ENCODE measurements at regions not wholly inside any gene's neighbourhood (a gene's known extent, or its start where the extent isn't known, plus 50 kb on each side); places are given as distances from the start of the nearest gene placed in this dataset.

DNA sequence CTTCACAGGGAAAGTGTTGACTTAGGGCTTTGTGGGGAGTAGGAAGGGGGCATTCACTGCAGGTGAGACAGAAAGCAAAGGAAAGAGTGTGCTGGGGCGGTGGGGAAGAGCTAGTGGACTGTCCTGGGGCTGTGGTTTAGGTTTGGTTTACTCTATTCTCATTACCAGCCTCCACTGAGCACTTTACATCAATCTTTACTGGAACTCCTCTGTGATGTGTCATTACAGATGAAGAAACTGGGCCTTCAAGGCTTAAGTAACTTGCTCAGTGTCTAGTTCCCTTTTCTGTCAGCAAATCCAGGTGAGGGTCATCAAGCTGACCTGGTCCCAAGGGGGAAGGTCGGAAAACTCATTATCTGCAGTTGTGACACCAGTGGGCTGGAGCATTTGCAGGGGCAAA, 120.2 kb upstream of the PFN2 start:
- no peak for DNase-seq (ENCODE audit: low read depth)

DNA sequence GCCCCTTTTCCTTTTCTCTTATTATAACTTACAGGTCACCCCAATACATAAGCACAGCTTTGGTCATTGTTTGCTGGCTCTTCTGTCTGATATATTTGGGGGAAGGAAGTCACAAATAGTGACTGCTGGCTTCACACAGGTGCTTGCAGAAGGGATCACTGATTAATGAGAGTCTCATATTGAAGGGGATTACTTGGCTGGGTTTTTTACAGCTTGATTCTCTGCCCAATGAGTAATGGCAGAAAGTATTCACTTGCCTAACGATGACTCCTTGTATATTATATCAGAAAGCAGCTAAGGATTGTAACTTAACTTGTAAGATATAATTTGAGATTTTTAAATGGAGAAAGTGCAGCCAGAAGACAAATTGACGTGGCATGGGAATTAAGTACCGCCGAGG, 119.3 kb upstream of the PFN2 start:
- no peak for DNase-seq (ENCODE audit: low read depth)

DNA sequence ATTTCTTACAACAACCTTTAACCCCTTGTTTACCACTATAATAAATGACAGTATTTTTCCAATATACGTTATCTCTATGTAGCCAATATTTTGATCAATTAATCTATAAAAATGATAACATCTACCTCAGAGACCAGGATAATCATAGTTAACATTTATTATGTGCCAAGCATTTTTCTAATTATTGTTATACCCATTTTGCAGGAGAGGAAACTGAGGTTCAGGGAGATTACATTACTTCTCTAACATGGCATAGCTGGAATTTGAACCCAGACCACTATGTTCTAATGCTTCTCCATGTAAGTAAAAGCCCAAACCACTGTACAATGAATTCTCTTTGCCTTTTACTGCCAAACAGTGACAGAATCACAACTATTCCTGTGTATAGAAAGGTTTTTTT, 113.4 kb upstream of the PFN2 start:
- DNase-seq (ENCODE audit: low read depth), result no peak

DNA sequence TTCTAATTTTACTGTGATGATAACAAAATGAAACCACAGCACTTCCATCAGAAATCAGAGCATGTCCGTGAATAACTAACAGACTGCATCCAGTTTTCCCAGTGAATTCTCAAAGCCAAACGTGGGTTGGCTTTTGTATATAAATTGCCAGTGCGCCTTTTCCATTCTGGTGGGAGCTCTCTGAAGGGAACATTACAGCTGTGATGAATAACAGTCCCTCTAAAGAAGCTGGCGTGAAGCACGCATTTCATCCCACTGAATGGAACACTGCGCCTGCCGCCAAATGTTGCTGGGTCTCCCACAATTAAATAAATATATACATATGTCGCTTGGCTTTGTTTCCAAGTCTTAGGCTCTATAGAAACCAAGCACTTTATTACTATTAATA, 113.0 kb upstream of the PFN2 start:
- DNase-seq (ENCODE audit: low read depth), result no peak

DNA sequence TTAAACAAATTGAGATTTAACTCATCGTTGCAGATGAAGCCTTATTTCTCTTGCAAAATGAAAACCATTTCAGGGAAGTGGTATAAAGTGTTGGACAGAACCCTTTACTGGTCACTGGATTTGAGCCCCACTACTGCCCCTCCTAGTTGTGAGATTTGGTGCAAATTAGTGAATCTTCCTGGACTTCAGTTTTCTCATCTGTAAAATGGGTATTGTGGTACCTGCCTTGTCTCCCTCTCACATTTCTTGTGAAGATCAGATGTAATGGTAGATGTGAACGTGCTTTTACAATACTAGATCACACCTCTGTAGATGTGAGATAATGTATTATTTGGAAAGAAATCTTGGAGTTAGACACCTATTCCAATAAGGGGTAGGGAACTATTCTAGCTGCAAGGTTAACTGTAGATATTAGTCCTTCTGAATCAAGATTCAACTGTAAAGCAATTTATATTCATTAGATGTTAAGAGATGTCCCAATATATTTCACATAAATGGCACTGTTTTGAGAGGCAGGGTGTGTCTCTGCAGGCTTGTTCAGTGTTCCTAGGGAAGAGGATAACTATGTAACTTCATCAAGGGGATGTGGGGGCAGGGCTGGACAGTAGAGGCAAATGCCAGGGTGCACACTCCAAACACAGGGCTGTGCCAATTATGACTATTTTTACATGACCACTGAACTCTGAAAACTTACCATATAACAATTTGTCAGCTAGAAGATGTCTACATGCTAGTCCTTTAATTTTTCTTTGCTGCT, 112.4 kb upstream of the PFN2 start:
- no peak for DNase-seq (ENCODE audit: low read depth)

DNA sequence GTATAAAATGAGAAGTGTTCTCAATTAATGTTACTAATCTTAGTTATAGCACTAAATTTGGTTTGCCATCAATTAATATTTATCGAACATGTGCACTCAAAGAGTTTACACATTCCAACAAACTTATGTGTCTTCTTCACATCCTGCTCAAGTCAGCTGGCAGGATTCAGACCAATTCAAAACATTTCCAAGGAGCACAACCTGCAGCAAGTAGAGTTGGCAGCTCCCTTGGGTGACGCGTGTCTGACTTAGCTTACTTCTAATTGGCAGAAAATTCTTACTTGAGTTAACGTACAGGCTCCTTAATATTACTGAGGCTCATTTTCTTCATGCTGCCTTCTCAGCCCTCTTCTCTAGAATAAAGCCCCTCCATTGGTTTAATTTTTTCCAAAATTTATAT, 110.4 kb upstream of the PFN2 start:
- no peak for DNase-seq (ENCODE audit: low read depth)

DNA sequence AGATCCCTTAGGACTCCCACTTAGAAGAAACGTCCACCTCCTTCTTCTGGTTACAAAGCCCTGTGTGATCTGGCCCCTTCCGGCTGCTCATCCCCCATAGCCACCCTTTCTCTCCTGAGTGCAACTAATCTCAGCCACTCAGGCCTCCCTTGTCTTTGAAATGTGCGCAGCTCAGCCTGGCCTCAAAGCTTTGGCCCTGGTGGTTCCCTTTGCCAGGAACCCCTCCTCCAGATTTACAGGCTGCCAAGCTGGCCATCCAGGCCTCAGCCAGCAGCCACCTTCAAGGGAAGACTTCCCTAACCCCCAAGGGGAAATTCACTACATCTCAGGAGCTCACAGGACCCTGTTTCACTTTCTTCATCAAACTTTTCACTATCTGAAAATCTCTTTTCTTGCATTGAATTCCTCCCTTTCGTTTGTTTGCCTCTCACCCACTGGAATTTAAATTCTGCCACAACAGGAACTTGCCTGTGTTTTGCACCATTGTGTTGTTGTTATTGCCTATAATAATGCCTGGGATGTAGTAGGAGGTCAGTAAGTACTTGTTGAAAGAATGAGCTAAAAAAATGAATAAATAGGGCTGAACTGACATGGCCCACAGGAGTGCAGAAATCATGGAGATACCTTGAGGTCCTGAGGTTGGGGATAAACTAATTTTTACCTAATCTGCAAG, 109.5 kb upstream of the PFN2 start:
- DNase-seq (ENCODE audit: low read depth), result no peak

DNA sequence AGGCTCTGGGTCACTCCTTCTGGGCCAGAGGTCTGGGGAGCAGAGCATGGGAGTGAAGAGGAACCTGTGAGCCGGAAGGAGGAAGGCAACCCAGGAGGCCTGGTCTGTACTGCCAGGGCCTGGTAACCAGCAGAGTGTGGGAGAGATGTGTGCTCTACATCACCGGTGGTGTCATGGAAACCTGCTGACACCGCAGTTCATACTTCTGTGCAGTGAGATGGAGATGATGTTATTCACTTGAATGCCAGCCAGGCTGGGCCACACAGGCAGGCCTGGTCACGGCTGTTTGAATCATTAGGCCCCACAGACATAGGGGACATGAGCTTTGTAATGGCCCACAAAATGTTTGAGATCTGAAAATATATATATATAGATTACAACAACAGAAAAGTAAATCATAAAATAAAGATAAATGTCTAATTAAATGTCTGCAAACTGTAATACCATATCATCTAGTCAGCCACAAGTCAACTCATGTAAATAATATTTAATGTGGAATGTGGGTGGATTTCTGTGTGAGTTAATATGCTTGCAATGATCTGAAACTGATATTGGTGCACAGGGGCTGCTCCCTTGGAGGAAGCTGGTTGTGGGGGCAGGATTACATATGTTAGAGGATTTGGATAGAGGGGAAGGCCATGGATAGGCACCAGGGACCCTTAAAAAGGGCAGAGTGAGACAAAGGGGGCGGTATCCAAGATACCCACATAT, 108.5 kb upstream of the PFN2 start:
- DNase-seq (ENCODE audit: low read depth), result no peak

DNA sequence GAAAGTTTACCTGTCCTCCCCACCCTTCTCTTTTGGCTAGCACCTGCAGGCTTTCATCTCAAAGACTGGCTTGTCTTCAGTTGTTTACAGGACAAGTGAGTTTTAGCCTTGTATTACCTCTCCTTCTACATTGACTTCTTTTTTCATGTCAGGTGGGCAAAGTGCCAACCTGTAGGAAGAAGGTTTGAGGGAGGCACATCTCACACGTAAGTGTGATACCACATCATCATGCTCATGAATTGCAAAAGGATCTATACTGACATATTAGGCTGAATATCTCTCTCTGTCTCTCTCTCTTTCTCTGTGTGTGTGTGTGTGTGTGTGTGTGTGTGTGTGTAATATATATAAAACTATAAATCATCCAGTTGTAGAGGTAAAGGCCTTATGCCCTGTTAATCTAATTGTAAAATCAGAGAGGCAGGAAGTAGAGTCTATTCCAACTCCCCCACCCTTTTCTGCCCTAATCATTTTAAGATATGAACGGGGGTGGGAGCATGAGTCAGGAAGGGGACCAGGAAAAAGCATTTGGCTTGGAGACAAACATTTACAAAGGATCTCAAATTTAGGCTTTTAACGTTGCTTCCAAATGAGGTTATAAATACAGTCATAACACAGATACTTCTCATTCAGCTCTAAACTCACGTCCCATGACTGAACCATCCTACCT, 107.0 kb upstream of the PFN2 start:
- DNase-seq (ENCODE audit: low read depth), result no peak

DNA sequence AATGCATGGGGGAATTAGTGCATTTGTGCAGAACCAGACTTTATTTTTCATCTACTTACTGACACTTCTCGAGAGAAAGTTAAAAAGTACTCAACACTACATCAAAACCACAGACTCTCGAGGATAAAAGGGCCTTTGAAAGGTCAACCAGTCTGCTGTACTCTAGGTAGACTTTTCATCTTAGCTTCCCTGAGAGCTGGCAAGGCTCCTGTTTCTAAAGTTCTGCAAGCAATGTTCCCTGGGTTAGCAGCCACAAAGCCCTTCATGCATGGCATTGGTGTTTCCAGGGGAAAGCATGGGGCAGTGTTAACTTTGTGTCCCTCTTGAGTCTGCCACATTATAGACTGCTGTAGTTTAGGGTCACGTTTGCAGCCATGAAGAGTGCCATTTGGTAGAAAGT, 106.4 kb upstream of the PFN2 start:
- no peak for DNase-seq (ENCODE audit: low read depth)

DNA sequence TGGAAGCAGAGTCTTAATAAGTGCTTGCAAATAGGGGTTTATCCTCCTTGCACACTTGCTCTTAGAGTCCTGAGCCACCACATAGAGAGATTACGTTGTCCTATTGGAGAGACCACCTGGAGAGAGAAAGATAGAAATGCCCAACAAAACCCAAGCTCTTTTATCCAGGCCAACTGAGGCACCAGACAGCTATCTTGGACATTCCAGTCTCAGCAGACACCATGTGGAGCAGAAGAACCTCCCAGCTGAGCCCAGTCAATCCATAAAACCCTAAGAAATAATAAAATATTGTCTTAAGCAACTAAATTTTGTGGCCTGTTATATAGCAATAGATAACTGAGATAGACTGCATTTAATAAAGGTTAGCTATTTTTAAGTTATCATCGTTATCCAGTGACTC, 105.7 kb upstream of the PFN2 start:
- no peak for DNase-seq (ENCODE audit: low read depth)

DNA sequence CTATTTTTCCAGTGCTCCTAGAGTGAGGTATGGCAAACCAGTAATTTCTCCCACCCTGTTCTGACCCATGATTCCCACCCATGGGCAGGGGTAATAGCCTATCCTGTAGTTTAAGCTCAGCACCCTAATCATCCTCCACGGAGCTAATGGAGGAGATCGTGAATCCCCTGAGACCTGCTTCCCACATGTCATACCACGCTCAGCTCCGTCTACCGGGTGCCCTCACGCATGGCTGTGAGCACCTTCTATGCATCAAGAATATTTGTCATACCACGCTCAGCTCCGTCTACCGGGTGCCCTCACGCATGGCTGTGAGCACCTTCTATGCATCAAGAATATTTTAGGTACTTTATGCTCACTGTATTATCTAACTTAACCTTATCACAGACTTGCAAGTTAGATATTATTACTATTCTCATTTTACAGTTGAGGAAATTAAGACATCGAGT, 104.7 kb upstream of the PFN2 start:
- DNase-seq (ENCODE audit: low read depth), result no peak

DNA sequence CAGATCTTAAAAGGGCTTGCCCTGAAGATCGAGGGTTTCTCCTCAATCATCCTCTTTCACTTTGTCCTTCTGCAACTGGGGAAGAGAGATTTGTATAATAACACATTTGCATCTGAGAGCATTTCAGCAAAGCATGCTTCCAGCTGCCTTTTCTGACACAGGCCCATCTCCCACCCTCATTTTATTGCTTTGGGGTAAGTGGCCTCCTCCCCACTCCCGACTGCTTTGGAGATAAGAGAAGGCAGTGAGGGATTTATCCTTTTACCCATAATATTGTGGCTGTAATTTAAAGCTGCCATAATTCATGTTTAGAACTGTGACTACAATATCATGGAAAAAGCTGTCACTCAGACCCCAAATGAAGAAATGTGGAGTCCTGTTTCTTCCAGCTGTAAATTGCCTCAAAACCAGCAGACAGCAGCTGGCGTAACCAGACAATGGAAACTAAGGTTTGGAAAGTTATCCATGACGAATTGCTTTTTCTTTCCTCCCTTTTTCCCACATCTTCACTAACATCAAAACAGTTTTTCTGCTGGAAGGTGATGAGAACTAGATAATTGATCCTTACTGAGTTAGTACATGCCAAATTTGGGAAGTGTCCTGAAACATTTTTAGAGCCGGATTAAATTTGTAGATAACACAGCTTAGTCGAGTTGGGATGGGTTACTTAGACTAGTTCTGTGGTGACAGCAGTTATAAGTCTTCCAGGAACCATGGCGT, 104.2 kb upstream of the PFN2 start:
- no peak for DNase-seq (ENCODE audit: low read depth)

DNA sequence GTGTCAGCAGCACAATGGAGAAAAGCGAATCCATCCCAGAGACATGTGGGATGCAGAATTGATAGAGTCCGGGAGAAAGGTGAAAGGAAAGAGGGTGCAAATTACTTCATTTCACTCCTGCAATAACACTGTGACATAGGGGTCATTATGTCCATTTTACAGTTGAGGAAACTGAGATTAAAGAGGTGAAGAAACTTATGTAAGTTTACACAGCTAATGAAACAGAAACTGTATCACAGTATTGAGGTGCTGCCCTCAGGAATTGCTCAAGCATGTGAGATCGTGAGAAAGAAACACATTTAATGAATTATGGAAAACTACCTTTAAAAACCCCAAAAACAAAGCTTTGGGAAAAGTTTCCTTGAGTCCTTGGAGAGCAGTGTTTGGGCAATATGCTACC, 103.6 kb upstream of the PFN2 start:
- DNase-seq (ENCODE audit: low read depth), result no peak

DNA sequence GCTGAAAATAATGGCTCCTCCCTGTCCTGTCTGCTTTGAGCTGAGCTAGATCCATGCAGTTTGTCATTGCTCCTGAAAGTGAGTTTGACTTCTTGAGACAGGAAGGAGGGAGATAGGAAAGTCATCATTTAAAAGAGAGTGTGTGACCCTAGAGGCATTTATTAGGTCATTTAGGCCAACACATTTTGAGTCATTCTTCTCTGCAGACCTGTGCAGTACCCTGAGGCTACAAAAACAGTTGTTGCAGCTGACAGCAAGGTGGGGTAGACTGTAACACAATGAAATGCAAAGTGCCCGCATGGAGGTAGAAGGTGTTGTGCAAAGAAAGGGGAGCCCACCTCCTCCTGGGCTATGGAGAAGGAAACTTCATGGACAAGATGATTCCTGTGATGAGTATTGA, 102.8 kb upstream of the PFN2 start:
- DNase-seq (ENCODE audit: low read depth), result no peak

DNA sequence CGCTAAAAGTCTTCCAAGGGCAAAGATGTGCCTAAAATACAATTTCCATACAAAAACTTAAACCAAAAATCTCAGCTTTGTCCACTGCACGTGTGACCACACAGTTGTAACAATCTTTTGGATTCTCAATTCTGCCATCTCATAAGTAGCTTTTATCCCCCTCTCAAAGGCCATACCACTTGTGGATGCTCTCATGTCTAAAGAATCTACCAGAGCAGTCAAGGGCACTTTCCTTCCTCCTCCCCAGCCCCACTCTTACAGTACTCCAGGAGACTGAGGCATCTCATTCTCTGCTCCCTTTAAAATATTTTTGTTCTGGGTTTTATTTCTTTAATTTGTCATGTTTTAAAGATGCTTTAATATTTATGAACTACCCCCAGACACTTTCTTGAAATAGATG, 102.3 kb upstream of the PFN2 start:
- DNase-seq (ENCODE audit: low read depth), result no peak

DNA sequence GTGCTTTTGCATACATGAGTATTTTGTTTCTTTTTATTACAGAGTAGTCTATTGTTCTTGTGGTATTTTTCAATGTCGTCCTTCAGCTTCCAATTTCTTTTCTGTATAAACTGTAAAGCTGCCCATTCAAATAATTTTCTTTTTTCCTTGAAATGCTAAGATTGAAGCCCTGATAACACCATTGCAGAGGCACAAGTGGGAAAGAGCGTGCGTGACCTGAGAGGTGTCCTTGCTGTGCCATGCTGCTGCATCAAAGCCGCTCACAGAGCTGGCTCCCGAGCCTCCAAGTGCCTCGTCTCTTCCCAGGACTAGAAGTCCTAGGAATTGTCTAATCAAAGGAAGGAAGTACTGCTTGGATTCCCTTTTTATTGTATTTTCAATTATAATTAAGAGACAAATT, 101.9 kb upstream of the PFN2 start:
- DNase-seq (ENCODE audit: low read depth), result no peak

DNA sequence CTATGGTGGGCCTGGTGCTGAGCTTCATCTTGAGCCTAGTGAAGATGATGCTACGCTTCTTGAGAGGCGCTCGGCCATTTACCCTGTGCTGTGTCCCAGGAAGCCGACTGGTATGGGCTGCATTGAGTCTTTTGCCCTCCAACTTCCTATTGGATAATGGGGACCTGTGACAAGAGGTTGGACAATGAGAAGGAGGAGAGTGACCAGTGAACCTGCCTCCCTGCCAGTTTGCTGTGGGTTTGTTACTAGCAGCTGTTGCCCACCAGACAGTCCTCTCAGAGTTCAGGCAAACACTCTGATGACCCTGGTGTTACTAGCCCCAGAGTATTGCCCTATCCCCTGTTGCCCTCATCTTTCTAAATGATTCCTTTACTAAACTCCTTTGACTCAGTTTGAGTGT, 99.6 kb upstream of the PFN2 start:
- no peak for DNase-seq (ENCODE audit: low read depth)

DNA sequence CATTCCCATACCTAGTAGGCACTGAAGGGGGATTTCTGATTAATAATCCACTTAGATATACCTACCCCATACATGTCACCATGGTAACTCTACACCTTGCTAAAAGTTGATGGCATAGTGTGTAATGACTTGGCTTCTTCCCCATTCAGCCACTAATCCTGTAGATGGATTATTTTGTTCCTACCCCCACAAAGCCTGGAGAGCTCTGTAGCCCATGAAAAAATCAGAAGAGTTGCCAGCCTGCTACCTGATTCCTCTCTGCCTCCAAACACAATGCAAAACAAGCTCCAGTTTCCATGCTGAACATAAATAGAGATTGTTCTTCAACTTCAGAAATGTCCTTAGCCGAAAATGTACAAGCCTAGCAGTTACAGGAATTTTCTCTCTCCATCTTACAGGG, 98.9 kb upstream of the PFN2 start:
- no peak for DNase-seq (ENCODE audit: low read depth)

DNA sequence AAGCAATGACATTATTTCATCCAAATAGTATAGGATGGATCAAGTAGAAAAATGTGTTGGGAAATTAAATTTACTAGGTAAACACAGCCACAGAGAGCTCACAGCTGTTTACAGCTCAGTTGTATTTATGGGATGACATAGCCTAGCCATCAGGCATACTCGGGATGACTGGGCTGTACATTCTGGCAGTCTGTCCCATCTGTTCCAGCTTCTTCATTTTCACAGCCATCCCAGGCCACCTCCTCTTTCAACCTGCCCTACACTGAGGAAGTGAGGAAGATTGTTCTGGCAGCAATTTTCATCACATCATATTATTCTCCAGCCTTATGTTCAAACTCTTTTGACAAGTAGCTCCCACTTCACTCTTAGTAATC, 98.4 kb upstream of the PFN2 start:
- no peak for DNase-seq (ENCODE audit: low read depth)

DNA sequence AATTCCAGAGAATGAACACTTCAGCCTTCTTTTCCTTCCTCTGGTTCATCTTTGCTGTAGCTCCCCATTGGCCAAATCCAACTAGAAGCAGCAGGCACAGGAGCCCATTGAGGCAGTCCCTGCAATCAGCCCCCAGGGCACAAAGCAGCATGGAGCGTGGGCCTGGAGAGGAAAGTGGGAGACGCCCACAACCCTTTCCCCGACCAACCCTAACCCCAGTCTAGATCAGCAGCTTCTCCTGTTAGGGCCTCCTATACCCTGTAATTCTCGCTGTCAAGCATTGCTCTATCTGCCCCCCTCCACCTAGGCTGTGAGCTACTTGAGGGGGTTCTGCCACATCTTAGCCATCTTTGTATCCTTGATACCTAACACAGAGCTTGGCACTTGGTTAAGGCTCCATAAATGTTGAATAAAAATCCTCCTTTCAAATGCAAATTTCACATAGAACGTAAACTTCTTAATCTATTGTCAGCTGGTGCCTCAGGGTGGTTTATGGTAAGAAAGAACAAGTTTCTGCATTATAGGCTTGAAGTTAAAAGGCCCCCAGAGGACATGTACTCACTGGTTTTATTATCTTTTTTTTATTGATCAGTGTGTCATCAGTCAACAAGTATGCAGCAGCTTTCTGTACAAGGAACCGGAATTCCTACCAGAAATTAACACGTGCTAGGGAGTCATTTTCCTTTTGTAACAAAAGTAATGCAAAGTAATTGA, 97.9 kb upstream of the PFN2 start:
- no peak for DNase-seq (ENCODE audit: low read depth)

DNA sequence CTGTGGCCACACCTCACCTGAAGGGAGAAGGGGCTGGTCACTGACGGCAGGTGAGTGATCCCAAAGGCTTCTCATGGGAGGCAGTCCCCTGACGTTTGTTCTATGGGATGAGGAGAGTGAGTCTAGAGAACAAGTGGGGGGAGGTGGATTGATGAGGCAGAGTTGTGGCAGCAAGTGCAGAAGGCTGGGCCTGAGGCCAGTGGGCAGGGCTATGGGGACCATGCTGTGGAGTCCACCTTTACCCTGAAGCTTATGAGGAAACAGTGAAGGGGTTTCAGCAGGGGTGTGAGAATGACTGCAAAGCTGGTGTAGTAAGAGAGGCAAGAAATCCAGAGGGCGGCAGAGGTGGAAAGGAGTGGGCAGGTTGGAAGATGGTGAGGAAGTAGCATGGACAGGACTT, 96.9 kb upstream of the PFN2 start:
- no peak for DNase-seq (ENCODE audit: low read depth)

Measured in activated T-cell treated with anti-CD3 and anti-CD28 coated beads for 1 hour (primary cell).